ENCODE measurements at regions not wholly inside any gene's neighbourhood (a gene's known extent, or its start where the extent isn't known, plus 50 kb on each side); places are given as distances from the start of the nearest gene placed in this dataset.

DNA sequence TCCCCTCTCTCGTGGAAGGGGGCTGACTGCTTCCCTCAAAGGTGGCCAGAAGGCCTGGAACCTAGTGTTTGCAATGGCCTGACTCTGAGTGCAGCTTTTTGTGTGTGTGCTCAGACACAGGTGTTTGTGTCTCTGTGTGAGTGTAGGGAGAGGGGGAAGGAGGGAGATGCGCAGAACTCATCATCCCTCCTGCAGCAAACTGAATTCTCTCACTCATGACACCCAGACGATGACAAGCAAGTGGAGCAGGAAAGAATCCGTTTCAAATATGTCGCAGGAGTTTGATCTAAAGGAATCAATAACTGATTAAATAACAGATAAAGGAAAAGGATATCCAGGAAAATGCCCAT, 101.4 kb downstream of the TNFAIP3 start:
- intact Hi-C loops (cut with micrococcal nuclease), result loop anchor here (1.0 kb wide), 1 partner anchor 10 kb away; no protein-coding TSS in a partner anchor

DNA sequence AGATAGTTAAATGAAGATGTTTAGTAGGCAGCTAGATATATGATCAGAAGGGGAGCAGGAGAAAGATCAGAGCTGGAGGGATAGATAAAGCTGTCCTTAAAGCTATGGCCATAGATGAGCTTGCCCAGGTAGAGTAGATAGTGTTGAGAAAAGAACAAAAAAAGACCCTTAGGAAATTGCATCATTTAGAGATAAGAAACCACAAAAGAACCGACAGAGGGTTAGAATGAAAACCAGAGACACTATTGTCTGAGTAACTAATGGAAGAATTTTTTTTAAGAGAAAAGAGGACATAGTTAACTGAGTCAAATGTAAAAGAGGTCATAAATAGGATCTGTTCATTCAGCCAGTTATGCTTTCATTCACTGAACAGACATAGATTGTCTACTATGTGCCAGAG, 101.8 kb downstream of the TNFAIP3 start:
- intact Hi-C loops (cut with micrococcal nuclease), result loop anchor here (1.0 kb wide), 1 partner anchor 11 kb away; no protein-coding TSS in a partner anchor

GRCh38 chr6:137969874-137970273, 102.8 kb downstream of the TNFAIP3 start:
- intact Hi-C loops (cut with micrococcal nuclease), result no loop called here

DNA sequence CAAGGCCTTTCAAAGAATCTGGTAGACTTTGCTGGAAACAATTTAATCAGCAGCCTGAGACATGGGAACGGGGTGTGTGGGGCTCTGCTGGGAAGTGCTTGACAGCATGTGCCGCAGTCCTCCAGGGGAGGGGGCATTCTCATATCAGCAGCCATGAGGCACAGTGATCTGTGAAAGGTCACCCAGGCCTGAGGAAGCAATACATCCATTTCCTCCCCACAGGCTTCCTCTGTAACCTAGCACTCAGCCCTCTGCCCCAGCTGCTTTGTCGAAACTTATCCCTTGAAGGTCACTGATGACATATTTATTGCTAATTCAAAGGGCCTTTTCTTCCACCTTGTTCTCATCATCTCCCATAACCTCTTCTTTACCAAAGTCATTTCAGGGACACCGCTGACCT, 103.3 kb downstream of the TNFAIP3 start:
- intact Hi-C loops (cut with micrococcal nuclease), result no loop called here

GRCh38 chr6:137973201-137973600, 106.1 kb downstream of the TNFAIP3 start:
- intact Hi-C loops (cut with micrococcal nuclease), result no loop called here

DNA sequence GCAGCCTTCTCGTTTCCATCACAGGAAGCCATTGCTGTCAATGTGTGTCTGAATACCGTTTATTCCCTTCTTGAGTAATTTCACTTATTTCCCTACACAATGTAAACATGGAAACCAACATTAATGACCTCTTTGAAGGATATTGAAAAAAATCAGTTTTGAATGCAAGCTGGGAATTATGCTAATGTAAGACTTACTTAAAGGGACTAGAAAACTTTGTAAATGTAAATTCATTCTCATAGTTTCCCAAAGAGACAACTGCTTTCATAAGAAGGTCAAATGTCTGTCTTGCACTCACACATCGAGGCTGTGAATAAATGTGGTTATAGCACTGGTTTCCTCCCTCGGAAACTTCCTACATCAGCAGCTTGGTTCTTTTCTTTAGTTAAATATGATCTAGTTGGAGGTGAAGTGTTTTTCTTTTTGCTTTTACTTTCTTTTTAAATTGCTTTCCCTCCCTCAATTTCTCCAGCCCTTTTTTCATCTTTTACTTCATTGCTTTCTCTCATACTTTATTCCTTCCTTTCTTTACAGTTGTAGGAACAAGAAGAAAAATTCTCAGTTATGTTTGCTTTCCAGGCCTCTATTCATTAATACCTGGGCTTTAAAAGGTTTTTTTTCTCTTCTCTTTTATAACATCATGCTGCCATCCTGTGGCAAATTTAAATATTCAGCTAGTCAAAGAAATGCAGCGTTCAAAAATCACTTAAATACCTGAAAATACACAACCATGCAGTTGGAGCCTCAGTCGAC, 108.3 kb downstream of the TNFAIP3 start:
- intact Hi-C loops (cut with micrococcal nuclease), result loop anchor here (1.0 to 5.0 kb wide), 16 partner anchors 25 to 943 kb away; partner anchors contain the start of gene TNFAIP3

DNA sequence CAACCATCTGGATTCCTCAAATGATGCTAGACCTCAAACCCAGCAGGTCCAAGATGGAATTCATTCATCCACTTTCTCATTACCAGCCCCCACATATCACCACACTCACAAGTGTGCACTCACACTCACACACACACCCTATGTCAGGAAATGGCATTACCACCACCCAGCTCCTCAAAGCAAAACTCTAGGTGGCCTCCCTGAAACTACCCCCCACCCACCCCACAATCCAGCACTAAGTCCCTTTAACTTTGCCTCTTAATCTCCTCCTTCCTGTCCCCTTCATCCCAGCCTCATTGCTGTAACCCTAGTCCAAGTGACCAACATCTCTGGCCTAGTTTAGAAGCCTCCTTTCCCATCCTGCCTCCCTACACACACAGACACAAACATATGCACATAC, 109.4 kb downstream of the TNFAIP3 start:
- intact Hi-C loops (cut with micrococcal nuclease), result loop anchor here (5.0 kb wide), 2 partner anchors 634 to 944 kb away; no protein-coding TSS in a partner anchor

GRCh38 chr6:137977206-137977605, 110.1 kb downstream of the TNFAIP3 start:
- intact Hi-C loops (cut with micrococcal nuclease), result loop anchor here (5.0 kb wide), 2 partner anchors 635 to 945 kb away; no protein-coding TSS in a partner anchor

GRCh38 chr6:137977814-137978213, 110.8 kb downstream of the TNFAIP3 start:
- intact Hi-C loops (cut with micrococcal nuclease), result loop anchor here (5.0 kb wide), 2 partner anchors 636 to 946 kb away; no protein-coding TSS in a partner anchor

- intact Hi-C loops (cut with micrococcal nuclease), result loop anchor here (5.0 kb wide), 2 partner anchors 636 to 946 kb away; no protein-coding TSS in a partner anchor
These were observed 111.3 kb downstream of the TNFAIP3 start for GRCh38 chr6:137978252-137978896.

DNA sequence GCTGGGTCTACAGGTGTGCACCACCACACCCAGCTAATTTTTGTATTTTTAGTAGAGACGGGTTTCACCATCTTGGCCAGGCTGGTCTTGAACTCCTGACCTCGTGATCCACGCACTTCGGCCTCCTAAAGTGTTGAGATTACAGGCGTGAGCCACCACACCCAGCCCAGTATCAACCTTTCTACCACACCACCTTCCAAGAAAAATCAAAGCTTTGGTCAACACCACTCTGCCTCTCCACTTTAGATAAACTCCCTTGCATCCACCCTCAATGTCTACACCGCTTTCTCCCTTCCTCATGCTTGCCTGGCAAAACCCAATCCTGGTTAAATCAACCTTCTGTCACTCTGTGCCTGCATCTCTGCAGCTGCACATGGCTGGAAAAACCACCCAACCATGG, 112.2 kb downstream of the TNFAIP3 start:
- intact Hi-C loops (cut with micrococcal nuclease), result loop anchor here (5.0 kb wide), 2 partner anchors 637 to 947 kb away; no protein-coding TSS in a partner anchor

DNA sequence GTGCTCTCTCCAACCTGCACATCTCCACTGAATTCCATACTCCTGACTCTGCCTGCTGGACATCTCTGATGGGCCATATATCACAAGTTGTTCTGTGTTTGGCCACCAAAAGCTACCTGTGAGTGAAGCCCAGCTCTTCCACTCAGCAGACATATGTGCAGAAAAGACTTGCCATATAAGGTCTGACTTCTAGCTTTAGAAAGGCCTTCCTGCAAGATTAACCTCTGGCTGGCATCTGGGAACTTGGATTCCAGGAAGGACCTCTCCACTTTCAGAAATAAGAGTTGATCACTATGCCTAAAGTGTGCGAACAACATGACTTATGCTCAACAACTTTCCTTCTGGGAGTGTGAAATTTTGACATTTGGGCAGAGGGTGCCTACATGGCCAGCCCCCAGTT, 113.7 kb downstream of the TNFAIP3 start:
- intact Hi-C loops (cut with micrococcal nuclease), result no loop called here

DNA sequence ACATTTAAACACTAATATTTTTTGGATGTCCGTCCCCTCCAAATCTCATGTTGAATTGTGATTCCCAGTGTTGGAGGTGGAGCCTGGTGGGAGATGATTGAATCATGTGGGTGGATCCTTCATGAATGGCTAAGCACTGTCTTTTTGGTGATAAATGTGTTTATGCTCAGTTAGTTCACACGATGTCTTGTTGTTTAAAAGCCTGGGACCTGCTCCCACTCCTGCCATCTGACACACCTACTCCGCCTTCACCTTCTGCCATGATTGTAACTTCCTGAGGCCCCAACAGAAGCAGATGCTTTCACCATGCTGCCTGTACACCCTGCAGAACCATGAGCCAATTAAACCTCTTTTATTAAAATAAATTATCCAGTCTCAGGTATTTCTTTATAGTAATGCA, 114.7 kb downstream of the TNFAIP3 start:
- intact Hi-C loops (cut with micrococcal nuclease), result no loop called here

DNA sequence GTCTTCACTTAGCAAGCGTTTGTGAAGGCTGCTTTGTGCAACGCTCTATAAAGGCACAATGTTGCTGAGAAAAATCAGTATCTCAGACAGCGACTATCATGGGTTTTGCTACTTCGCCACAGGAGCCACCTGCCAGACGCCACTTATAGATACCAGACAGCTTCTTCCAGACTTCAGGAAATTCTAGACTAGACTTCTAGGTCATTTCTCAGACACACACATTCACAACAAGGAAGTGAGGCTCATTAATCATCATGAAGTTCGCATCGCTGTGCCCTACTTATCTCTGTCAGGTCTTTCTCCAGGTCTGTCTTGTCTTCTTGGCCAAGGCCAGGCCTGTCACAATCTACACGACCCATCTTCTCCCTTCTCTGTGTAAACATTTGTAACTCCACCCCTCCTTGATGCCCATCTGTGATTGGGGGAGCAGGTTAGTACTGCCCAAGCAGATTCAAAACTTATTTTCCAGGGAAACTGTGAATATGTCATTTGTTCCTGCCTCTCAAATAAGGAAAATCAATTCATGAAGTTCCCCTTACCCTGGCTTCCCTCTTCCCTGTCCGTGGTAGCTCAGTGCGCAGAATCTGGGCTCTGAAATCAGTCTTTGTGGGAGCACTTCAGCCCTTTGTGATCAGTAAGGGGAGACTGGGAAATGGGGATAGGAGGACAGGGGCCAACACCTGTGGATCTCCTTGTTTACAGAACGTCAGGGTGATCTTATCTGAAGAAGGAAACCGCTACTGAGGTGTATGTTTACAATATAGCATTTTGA, 115.5 kb downstream of the TNFAIP3 start:
- intact Hi-C loops (cut with micrococcal nuclease), result no loop called here

DNA sequence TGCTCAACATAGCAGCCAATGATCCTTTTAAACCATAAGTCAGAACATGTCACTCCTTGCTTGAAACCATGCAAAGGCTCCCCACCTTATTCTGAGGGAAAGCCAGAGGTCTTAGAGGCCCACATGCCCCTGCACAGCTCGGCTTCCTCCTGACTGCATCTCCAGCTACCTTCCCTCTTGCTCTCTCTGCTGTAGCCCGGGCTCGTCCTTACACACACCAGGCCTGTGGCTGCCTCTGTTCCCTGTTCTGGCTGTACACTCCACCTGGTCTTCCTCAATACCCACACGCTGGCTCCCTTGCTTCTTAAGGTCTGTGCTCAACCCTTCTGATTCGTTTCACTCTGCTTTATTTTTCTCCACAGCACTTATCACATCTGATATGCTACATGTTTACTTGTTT, 116.2 kb downstream of the TNFAIP3 start:
- intact Hi-C loops (cut with micrococcal nuclease), result no loop called here

DNA sequence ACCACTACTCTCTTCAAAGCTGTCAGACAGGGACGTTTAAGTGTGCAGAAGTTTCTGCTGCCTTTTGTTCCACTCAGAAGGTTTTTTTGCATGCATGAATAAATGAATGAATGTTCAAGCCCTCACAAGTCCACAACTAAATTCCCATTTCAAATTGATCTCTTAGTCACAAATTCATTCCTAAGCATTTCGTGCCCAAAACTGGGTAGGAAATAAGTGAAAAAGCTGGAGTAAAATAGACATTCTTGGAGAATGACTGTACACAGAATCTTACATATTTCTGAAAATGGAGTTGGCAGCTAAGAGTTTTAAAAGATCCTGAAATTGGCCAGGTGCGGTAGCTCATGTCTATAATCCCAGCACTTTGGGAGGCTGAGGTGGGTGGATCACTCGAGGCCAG, 117.6 kb downstream of the PERP start:
- intact Hi-C loops (cut with micrococcal nuclease), result no loop called here

DNA sequence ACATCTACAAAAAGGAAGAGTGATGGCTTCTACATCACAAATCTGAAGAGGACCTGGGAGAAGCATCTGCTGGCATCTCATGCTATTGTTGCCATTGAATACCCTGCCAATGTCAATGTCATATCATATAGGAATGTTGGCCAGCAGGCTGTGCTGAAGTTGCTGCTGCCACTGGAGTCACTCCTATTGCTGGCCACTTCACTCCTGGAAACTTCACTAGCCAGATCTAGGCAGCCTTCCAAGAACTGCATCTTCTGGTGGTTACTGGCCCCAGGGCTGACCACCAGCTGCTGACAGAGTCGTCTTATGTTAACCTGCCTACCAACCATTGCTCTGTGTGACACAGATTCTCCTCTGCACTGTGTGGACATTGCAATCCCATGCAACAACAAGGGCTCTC, 111.8 kb downstream of the PERP start:
- intact Hi-C loops (cut with micrococcal nuclease), result no loop called here

DNA sequence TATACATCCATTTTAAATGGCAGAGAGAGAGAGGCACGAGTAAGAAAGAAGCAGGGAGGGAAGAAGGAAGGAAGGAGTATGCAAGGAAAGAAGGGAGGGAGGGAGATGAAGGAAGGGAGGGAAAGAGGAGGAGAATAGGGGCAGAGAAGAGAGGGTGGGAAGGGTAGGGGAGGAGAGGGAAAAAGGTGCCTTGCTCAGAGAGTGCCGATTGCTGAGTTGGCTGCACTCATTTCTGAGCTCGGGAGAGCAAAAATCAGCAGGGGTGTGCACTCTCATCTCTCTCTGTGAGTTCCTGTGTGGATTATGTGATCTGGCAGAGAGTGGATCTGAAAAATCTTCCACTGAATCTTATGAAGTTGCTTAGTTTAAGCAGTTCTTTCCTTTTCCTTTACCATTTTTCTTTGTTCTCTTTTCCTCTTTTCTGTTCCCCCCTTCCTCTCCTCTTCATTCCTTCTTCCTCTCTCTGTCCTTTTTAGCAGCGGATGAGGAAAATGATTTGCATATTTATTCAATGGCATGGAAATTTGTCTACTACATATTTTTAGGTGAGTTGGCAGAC, 108.7 kb downstream of the PERP start:
- intact Hi-C loops (cut with micrococcal nuclease), result no loop called here

DNA sequence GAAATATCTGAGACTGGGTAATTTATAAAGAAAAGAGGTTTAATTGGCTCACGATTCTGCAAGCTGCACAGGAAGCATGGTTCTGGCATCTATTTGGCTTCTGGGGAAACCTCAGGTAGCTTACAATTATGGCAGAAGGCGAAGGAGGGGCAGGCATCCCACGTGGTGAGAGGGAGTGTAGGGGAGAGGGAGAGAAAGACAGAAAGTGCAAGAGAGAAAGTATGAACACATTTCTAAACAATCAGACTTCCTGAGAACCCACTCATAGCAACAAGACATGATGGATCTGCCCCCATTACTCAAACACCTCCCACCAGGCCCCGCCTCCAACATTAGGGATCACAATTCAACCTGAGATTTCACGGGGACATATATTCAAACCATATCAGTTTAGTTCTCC, 107.4 kb downstream of the PERP start:
- intact Hi-C loops (cut with micrococcal nuclease), result loop anchor here (2.0 to 10.0 kb wide), 5 partner anchors 287 to 1155 kb away; partner anchors contain the start of gene OLIG3

DNA sequence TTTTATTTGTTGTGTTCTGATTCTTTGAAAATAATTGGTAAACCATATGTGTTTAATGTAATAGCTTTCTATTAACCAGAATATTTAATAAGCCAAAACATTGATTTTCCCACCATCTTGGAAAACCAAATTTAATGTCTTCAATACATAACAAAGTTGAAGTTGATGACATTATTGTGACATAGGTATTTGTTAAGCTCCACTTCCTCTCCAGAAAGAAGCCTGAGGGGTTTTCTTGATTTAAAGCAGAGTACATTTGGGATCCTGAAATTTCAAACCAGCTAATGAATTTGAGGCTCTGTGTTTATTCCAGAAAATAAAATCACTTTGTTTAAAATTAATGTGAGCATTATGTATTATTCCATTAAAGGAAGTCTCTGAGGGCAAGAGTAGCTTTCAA, 106.3 kb downstream of the PERP start:
- intact Hi-C loops (cut with micrococcal nuclease), result loop anchor here (1.0 to 10.0 kb wide), 6 partner anchors 108 to 1156 kb away; partner anchors contain the start of gene OLIG3

GRCh38 chr6:138001750-138002349, 105.4 kb downstream of the PERP start:
- intact Hi-C loops (cut with micrococcal nuclease), result loop anchor here (1.0 to 10.0 kb wide), 6 partner anchors 107 to 1157 kb away; partner anchors contain the start of gene OLIG3
